ENCODE measurements at regions not wholly inside any gene's neighbourhood (a gene's known extent, or its start where the extent isn't known, plus 50 kb on each side); places are given as distances from the start of the nearest gene placed in this dataset.

DNA sequence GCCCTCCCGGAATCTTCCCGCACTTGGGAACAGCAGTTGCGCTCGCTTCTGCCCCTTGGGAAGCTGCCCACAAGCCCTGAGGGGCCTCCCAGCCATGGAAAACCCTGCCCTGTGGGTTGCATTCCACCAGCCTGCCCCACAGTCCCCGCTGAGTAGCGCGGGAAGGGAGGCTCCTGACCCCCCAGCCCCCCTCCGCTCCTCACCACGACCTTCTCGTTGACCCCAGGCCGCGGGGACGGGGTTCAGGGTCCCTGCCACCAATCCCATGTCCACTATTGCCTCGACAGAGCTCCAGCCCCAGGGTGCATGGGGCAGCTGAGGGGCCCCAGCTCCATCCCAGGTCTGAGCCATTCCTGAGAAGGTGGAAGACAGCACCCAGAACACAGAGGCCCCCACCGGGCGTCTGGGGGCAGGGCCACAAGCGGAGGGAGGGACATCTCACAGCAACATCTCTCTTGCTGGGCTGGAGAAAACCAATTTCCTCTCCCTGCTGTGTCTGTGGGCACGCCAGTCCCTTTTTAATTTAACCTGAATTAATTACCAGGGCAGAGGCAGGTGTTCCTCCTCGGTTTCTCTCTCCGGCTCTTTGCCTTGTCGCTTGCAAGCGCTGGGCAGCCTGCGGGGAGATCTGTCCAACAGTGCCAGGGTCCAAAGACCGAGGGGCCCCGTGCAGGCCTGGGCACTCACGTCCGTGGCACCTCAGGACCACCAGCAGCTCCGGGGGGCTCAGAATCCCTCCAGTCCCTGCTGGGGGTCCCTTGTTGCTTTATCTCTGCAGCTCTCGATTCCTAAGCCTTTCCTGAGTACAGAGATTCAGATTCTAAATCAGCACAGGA, 57.9 kb downstream of the FOXL3 start:
- H3K27me3 ChIP-seq (ENCODE audit: insufficient read depth, low read length), result no peaks in the 10 kb centered on the region
- no peak overlapping the region for H3K27ac ChIP-seq (ENCODE audit: low read depth, low read length)
- H3K9me3 ChIP-seq (ENCODE audit: control insufficient read depth in 1 of 2, insufficient read depth in 1 of 2, low read depth in 1 of 2, low read length in 2 of 2), result peaks cover 0 to 6% of the 10 kb centered on the region in 2 experiments; a peak in 1 of 4 replicates
- no peak overlapping the region for H3K4me3 ChIP-seq (replicated peaks in 1 of 2; ENCODE audit: low read depth in 1 of 2, low read length in 2 of 2)
- no peaks in the 10 kb centered on the region for H3K79me2 ChIP-seq (ENCODE audit: insufficient read depth, low read length)
- H3K9ac ChIP-seq (ENCODE audit: low read length), result no peak overlapping the region
- H3K4me1 ChIP-seq (ENCODE audit: control insufficient read depth in 1 of 2, insufficient read depth in 2 of 2, low read length in 2 of 2), result no peaks in the 10 kb centered on the region
- no peak overlapping the region for H3K4me2 ChIP-seq (ENCODE audit: low read length)
- TF ChIP-seq CTCF (IDR thresholded peaks at IDR 0.05 in 2 of 3, conservative IDR thresholded peaks at IDR 0.05 in 1 of 3; ENCODE audit: borderline replicate concordance in 1 of 3, insufficient read depth in 1 of 3, low read depth in 2 of 3, low read length in 2 of 3), result no peak
- TF ChIP-seq CBX3 (IDR thresholded peaks at IDR 0.05; ENCODE audit: low read depth), result no peak
- no peak for TF ChIP-seq REST (IDR thresholded peaks at IDR 0.05; ENCODE audit: low read depth)
- TF ChIP-seq FOSL1 (IDR thresholded peaks at IDR 0.05; ENCODE audit: low read depth), result no peak
- no peak for TF ChIP-seq ELF1 (IDR thresholded peaks at IDR 0.05; ENCODE audit: borderline replicate concordance, low read depth)
- no peak for TF ChIP-seq SP1 (IDR thresholded peaks at IDR 0.05; ENCODE audit: low read depth)
- TF ChIP-seq, protein P1, sequence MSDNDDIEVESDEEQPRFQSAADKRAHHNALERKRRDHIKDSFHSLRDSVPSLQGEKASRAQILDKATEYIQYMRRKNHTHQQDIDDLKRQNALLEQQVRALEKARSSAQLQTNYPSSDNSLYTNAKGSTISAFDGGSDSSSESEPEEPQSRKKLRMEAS (IDR thresholded peaks at IDR 0.05), result no peak
- H3K36me3 ChIP-seq (ENCODE audit: control insufficient read depth in 1 of 2, insufficient read depth in 2 of 2, low read length in 2 of 2), result no peaks in the 10 kb centered on the region
- no TSS peak for BruUV-seq (replicated peaks)
- DNase-seq (ENCODE audit: low read depth, low spot score), result no peak
- intact Hi-C loops (cut with micrococcal nuclease), result no loop called here
- RAD21 ChIA-PET (ENCODE audit: low non-redundant PET in 1 of 2, low total read pairs in 2 of 2, uncharacterized antibody in 2 of 2, unreplicated experiment in 2 of 2), result no interaction called here
- H3K9me2 ChIP-seq (ENCODE audit: insufficient read depth), result no peaks in the 10 kb centered on the region
- ATAC-seq, result no peak
- no peak overlapping the region for H2AFZ ChIP-seq (ENCODE audit: low read depth, low read length, poor library complexity, severe bottlenecking)
- CTCF ChIA-PET, result no interaction called here
- H4K20me1 ChIP-seq (ENCODE audit: insufficient read depth), result no peaks in the 10 kb centered on the region
- POLR2A ChIA-PET, result no interaction called here
